ENCODE measurements at regions not wholly inside any gene's neighbourhood (a gene's known extent, or its start where the extent isn't known, plus 50 kb on each side); places are given as distances from the start of the nearest gene placed in this dataset.

- no peak for DNase-seq (ENCODE audit: low read depth in 3 of 3, low spot score in 2 of 3)
Observed at GRCh38 chr14:34003082-34003668, 52.3 kb upstream of the EGLN3 start.
